Fibroblast of mammary gland (primary cell): ENCODE measurements at regions not wholly inside any gene's neighbourhood (a gene's known extent, or its start where the extent isn't known, plus 50 kb on each side); places are given as distances from the start of the nearest gene placed in this dataset.
"Not testable (repeated sequence)": the region's sequence is repeated elsewhere in the genome, so short reads cannot be mapped to it uniquely, and the experiment has no call there.

Experiments
- DNase-seq: peaks from one replicate; pipeline ENCODE4 v3.0.0-alpha.2; 2010; ENCODE audit warnings: low read depth
- H3K4me3 ChIP-seq: 2 replicates; pipeline ENCODE4 v1.5.1; 2011; ENCODE audit warnings: low read depth, mild to moderate bottlenecking, low read length, moderate library complexity; ENCODE audit not compliant: control insufficient read depth
- TF ChIP-seq, protein P1 (sequence below): conservative IDR thresholded peaks from 2 replicates; pipeline ENCODE4 v1.5.1; 2011; ENCODE audit warnings: low read depth, low read length, inconsistent platforms; ENCODE audit not compliant: control insufficient read depth, insufficient read depth

DNA sequence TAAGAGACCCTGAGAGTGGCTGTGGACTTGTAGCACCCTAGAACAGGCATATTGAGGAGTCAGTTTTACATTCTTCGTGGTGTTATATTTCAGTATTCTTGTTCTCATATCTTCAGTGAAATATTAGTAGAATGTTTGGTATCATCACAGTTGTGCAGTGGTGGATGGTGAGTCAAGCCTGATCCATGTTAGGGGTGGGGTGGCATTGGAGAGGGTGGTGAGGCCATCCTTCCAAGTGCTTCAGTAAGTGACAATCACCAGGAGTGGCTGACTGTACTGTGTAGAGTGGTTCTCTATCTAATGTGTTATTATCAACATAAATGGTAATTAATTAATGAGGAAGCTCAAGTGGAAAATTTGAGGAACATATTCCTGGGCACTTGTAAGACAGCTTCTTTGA, 197.7 kb upstream of the SLC16A7 start:
- DNase-seq = no peak
- TF ChIP-seq, protein P1, sequence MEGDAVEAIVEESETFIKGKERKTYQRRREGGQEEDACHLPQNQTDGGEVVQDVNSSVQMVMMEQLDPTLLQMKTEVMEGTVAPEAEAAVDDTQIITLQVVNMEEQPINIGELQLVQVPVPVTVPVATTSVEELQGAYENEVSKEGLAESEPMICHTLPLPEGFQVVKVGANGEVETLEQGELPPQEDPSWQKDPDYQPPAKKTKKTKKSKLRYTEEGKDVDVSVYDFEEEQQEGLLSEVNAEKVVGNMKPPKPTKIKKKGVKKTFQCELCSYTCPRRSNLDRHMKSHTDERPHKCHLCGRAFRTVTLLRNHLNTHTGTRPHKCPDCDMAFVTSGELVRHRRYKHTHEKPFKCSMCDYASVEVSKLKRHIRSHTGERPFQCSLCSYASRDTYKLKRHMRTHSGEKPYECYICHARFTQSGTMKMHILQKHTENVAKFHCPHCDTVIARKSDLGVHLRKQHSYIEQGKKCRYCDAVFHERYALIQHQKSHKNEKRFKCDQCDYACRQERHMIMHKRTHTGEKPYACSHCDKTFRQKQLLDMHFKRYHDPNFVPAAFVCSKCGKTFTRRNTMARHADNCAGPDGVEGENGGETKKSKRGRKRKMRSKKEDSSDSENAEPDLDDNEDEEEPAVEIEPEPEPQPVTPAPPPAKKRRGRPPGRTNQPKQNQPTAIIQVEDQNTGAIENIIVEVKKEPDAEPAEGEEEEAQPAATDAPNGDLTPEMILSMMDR = no peak
- H3K4me3 ChIP-seq = no peak overlapping the region

DNA sequence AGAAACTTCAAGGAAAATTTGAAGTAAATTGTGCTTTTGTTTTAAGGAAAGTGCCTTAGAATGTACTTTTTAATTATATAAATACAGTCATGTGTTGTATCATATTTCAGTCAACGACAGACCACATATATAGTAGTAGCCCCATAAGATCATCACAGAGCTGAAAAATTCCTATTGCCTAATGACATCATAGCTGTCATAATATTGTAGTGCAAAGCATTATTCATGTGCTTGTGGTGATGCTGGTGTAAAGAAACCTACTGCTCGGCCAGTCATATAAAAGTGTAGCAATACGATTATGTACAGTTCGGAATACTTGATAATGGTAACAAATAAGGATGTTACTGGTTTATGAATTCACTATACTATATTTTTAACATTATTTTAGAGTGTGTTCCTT, 198.9 kb upstream of the SLC16A7 start:
- TF ChIP-seq, protein P1 = no peak
- DNase-seq = no peak
- no peak overlapping the region for H3K4me3 ChIP-seq

DNA sequence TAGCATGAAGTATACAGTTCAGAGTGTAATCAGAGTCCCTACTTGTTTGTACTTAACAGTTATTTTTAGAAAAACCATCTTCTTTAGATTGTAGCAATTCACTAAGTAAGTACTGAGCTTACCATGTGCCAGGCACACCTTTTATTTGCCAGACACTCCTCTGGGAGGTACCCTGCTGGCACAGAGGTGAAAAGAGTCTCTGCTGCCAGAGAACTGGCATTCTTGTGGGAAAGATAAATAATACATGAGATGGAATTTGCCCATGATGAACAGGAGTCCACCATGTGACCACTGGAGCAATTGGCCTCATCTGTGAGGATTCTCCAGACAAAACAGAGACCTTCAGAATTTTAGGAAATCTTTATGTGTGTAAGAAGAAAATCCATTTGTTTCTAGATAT, 199.3 kb upstream of the SLC16A7 start:
- no peak for DNase-seq

DNA sequence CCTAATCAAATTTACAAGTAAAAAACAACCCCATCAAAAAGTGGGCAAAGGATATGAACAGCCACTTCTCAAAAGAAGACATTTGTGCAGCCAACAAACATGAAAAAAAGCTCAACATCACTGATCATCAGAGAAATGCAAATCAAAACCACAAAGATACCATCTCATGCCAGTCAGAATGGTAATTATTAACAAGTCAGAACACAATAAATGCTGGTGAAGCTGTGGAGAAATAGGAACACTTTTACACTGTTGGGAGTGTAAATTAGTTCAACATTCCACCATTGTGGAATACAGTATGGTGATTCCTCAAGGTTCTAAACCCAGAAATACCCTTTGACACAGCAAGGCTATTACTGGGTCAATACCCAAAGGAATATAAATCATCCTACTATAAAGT, 200.5 kb upstream of the SLC16A7 start:
- not testable (repeated sequence) for H3K4me3 ChIP-seq, DNase-seq

More for the DNA sequence above, 199.3 kb upstream of the SLC16A7 start:
- TF ChIP-seq, protein P1 = no peak
- H3K4me3 ChIP-seq = no peak overlapping the region

DNA sequence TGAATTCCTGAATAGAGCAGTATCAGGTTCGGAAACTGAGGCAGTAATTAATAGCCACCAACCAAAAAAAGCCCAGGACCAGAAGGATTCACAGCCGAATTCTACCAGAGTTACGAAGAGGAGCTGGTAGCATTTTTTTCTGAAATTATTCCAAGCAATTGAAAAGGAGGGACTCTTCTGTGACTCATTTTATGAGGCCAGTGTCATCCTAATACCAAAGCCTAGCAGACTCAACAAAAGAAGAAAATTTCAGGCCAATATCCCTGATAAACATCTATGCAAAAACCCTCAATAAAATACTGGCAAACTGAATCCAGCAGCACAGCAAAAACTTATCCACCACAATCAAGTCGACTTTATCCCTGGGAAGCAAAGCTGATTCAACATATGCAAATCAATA, 202.3 kb upstream of the SLC16A7 start:
- TF ChIP-seq, protein P1 = no peak
- DNase-seq = no peak

DNA sequence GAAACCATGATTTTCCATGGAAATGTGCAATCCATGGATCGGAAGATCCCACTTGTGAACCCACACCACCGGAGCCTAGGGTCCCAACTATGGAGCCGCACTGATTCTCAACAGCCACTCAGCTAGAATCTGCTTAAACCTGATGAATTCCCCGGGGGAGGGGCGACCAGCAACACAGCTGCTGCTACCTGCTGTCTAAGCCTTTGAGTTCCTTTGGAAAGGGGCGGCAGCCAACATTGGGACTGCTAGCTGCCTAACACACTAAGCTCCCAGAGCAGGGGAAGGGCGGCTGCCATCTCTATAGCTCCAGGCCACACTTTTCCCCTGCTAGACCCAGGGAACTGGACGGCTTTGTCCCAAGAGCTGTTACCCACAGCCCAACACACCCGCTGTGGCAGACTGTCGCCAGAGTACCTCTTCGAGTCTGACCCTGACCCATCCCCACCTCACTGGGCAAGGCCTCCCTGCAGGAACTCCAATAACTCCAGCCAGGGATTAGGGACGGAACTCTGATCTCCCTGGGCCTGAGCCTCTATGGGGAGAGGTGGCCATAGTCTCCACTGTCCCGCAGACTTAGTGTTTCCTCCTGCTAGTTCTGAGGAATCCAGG, 205.8 kb upstream of the SLC16A7 start:
- H3K4me3 ChIP-seq = no peak overlapping the region
- TF ChIP-seq, protein P1 = no peak
- no peak for DNase-seq

More for the DNA sequence above, 202.3 kb upstream of the SLC16A7 start:
- H3K4me3 ChIP-seq = no peak overlapping the region

DNA sequence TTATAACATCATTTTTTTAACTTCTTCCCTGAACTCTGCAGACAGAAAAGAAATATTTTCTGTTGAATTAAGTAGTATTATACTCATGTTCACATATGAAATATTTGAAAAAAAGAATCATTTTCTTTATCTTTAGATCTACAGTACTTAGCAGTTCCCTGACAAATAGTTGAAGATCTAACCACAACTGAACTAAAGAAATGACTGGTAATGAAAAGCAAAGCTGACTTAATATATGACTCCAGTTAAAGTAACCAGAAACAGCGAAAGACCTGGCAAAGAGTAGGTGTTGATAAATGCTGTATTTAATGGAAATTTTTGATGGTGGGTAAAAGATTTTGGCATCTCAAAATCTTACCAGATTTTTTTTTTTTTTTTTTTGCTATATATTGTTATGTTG, 207.1 kb upstream of the SLC16A7 start:
- TF ChIP-seq, protein P1 = no peak
- H3K4me3 ChIP-seq = no peak overlapping the region
- DNase-seq = no peak

DNA sequence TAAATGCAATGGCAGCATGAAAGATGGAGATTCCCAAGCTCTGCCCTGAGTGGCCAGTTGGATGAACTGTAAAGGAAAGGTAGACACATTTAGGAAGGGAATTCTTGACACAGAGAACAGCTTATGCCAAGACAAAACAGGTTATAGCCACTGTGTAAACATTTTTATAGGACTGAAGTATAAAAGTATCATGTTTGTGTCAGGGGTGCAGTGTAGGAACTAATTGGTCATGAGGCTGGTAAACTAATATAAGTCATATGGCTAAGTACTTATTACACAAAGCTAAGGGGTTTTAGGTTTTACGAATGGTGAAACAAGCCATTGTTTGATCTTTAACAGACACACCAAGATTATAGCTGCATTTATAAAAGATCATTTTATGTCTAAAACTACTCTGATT, 207.7 kb upstream of the SLC16A7 start:
- no peak overlapping the region for H3K4me3 ChIP-seq
- TF ChIP-seq, protein P1 = no peak
- DNase-seq = no peak
